Loucy (cell line): ENCODE measurements at regions not wholly inside any gene's neighbourhood (a gene's known extent, or its start where the extent isn't known, plus 50 kb on each side); places are given as distances from the start of the nearest gene placed in this dataset.

Experiments
- CTCF ChIP-seq: fragments of 200-600 bp; sonication (generic); conservative IDR thresholded peaks from 2 replicates; pipeline ENCODE4 v1.5.1; 2014; ENCODE audit warnings: mild to moderate bottlenecking, antibody characterized with exemption, low read length
- EZH2phosphoT487 ChIP-seq: fragments of 200-600 bp; IDR thresholded peaks from 2 replicates; pipeline ENCODE4 v1.6.1; 2018; ENCODE audit warnings: antibody characterized with exemption, mild to moderate bottlenecking, moderate library complexity, borderline replicate concordance

GRCh38 chr6:91672201-91672600 is 1085.3 kb upstream of the MAP3K7 start:
- TF ChIP-seq CTCF (no peak), EZH2phosphoT487 (no peak)
